Osteoblast (primary cell): ENCODE measurements at regions not wholly inside any gene's neighbourhood (a gene's known extent, or its start where the extent isn't known, plus 50 kb on each side); places are given as distances from the start of the nearest gene placed in this dataset.

ENCODE experiments used
- DNase-seq: peaks from one replicate; pipeline ENCODE4 v3.0.0; 2011; ENCODE audit warnings: low spot score, mixed read lengths; ENCODE audit not compliant: insufficient read length; ENCODE audit errors: missing footprints
- H2AFZ ChIP-seq: 2 replicates; pipeline ENCODE4 v1.6.0; 2011; ENCODE audit warnings: mild to moderate bottlenecking, low read length
- H3K27ac ChIP-seq: 2 replicates; pipeline ENCODE4 v1.5.1; 2011; ENCODE audit warnings: mild to moderate bottlenecking, low read depth, low read length, moderate library complexity
- H3K27me3 ChIP-seq: 2 replicates; pipeline ENCODE4 v1.6.0; 2012; ENCODE audit warnings: mild to moderate bottlenecking, control low read depth, inconsistent platforms, low read length, moderate library complexity; ENCODE audit not compliant: insufficient read depth
- H3K36me3 ChIP-seq: 2 replicates; pipeline ENCODE4 v1.5.1; 2011; ENCODE audit warnings: mild to moderate bottlenecking, low read length, control low read depth, moderate library complexity; ENCODE audit not compliant: insufficient read depth
- H3K4me1 ChIP-seq: 2 replicates; pipeline ENCODE4 v1.5.1; 2011; ENCODE audit warnings: mild to moderate bottlenecking, low read length, control low read depth, moderate library complexity; ENCODE audit not compliant: insufficient read depth
- H3K4me2 ChIP-seq: 2 replicates; pipeline ENCODE4 v1.6.0; 2011; ENCODE audit warnings: mild to moderate bottlenecking, low read length; ENCODE audit not compliant: insufficient read depth
- H3K4me3 ChIP-seq: fragments of 200-600 bp; sonication (generic); 3 replicates; pipeline ENCODE4 v1.5.1; 2012; ENCODE audit warnings: mild to moderate bottlenecking, low read length, inconsistent platforms; ENCODE audit not compliant: insufficient read depth
- H3K79me2 ChIP-seq: 2 replicates; pipeline ENCODE4 v1.6.0; 2012; ENCODE audit warnings: mild to moderate bottlenecking, low read length, control low read depth, inconsistent platforms; ENCODE audit not compliant: insufficient read depth
- H3K9me3 ChIP-seq: 2 replicates; pipeline ENCODE4 v1.5.1; 2011; ENCODE audit warnings: low read depth, low read length, control low read depth
- H4K20me1 ChIP-seq: 2 replicates; pipeline ENCODE4 v1.6.0; 2012; ENCODE audit warnings: mild to moderate bottlenecking, low read length, control low read depth; ENCODE audit not compliant: insufficient read depth
- CTCF ChIP-seq: IDR thresholded peaks from 2 replicates; pipeline ENCODE4 v1.5.1; 2011; ENCODE audit warnings: mild to moderate bottlenecking, low read depth, low read length, moderate library complexity; ENCODE audit errors: extremely low read depth

GRCh38 chr11:119992171-119993051, 145.5 kb downstream of the TRIM29 start:
- DNase-seq: no peak
- Histone ChIP-seq H3K27me3 (peaks cover 9% of the 10 kb centered on the region), H3K9me3 (no peaks in the 10 kb centered on the region), H3K4me3 (no peak overlapping the region), H3K79me2 (no peaks in the 10 kb centered on the region), H2AFZ (no peak overlapping the region), H3K4me2 (no peak overlapping the region), H3K36me3 (no peaks in the 10 kb centered on the region), H3K27ac (no peak overlapping the region), H4K20me1 (no peaks in the 10 kb centered on the region), H3K4me1 (no peaks in the 10 kb centered on the region)
- no peak for TF ChIP-seq CTCF

- H3K4me2 ChIP-seq: no peak overlapping the region
- H3K27ac ChIP-seq: no peak overlapping the region
- no peaks in the 10 kb centered on the region for H3K4me1 ChIP-seq
- no peak overlapping the region for H2AFZ ChIP-seq
- DNase-seq: no peak
- no peak for TF ChIP-seq CTCF
- no peaks in the 10 kb centered on the region for H3K79me2 ChIP-seq
- H3K4me3 ChIP-seq: no peak overlapping the region
- no peaks in the 10 kb centered on the region for H3K9me3 ChIP-seq
- H3K27me3 ChIP-seq: peaks cover 13% of the 10 kb centered on the region
- H3K36me3 ChIP-seq: no peaks in the 10 kb centered on the region
- H4K20me1 ChIP-seq: no peaks in the 10 kb centered on the region
These were observed 146.2 kb downstream of the TRIM29 start for GRCh38 chr11:119991669-119992068.

GRCh38 chr11:119991022-119991404, 146.9 kb downstream of the TRIM29 start:
- no peak overlapping the region for H3K4me2 ChIP-seq
- H3K4me1 ChIP-seq: no peaks in the 10 kb centered on the region
- H3K9me3 ChIP-seq: no peaks in the 10 kb centered on the region
- H3K79me2 ChIP-seq: no peaks in the 10 kb centered on the region
- no peak overlapping the region for H3K27ac ChIP-seq
- no peak for DNase-seq
- no peak overlapping the region for H2AFZ ChIP-seq
- no peak overlapping the region for H3K4me3 ChIP-seq
- no peak for TF ChIP-seq CTCF
- no peaks in the 10 kb centered on the region for H4K20me1 ChIP-seq
- no peaks in the 10 kb centered on the region for H3K36me3 ChIP-seq
- peaks cover 13% of the 10 kb centered on the region for H3K27me3 ChIP-seq

- peak; percentile 93 for DNase-seq
- no peak overlapping the region for H3K4me3 ChIP-seq
- H3K27me3 ChIP-seq: peaks cover 16% of the 10 kb centered on the region
- H3K79me2 ChIP-seq: no peaks in the 10 kb centered on the region
- no peak overlapping the region for H3K27ac ChIP-seq
- no peak overlapping the region for H3K4me2 ChIP-seq
- TF ChIP-seq CTCF: no peak
- no peaks in the 10 kb centered on the region for H3K36me3 ChIP-seq
- H4K20me1 ChIP-seq: no peaks in the 10 kb centered on the region
- no peaks in the 10 kb centered on the region for H3K9me3 ChIP-seq
- H2AFZ ChIP-seq: no peak overlapping the region
- no peaks in the 10 kb centered on the region for H3K4me1 ChIP-seq
These were observed 147.4 kb downstream of the TRIM29 start for GRCh38 chr11:119990309-119991021.
